HG02840 (cell line): ENCODE measurements at regions not wholly inside any gene's neighbourhood (a gene's known extent, or its start where the extent isn't known, plus 50 kb on each side); places are given as distances from the start of the nearest gene placed in this dataset.

Experiments
- ATAC-seq: cut with Tn5 transposase; IDR thresholded peaks from one replicate; pipeline ENCODE4 v1.9.1; 2021; ENCODE audit warnings: mild to moderate bottlenecking, moderate library complexity, moderate number of reproducible peaks; ENCODE audit not compliant: unreplicated experiment, low FRiP score

DNA sequence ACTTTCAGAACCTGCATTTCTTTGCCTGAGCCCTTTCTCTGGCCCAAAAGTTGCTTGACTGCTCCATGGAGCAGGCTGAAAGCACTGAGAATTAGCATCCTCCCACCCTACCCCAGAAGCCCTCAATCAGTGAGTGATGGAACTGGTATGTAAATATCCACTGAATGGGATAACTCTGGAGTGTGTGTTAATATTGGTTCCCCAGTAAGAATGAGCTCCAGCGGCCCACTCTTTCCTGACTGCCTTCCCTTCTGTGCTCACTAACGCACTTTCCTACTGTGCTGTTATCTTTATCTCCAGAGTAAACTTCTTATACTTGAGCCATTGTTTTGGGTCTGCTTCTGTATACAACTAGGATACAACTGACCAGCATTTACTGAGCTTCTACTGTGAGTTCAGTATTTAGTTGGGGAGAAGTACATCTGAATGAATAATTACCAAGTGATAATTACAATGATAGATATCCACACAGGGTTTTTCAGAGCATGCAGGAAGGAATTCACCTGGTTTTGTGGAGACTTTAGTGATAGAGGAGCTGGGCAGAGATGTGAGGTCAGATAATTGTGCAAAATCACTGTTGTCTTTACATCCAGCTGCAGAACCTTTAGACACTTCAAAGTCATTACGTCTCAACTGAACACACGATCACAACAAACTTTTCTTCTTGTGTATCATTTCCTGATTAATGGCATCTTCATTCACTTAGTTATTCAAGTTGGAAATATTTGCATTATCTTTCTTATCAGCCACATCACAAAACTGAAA is 149.2 kb upstream of the BTG1 start:
- ATAC-seq = no peak

DNA sequence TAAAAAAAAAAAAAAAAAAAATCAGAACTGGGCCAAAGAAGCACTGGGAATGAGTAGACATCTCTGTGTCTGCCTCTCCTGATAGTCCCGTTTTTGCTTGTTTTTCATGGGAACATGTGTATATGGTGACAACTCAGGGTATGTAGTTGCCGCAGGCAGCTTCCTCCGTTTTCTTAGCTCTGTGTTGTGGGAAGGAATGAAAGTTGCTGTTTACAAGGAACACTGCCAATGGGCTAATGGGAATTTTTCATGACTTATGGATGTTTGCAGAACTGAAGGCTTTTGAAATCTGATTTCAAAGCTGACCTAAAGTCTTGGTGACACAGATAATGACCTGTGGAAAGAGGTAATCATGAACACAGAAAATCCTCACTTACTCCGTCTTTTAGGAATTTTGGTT is 146.4 kb upstream of the BTG1 start:
- no peak for ATAC-seq

DNA sequence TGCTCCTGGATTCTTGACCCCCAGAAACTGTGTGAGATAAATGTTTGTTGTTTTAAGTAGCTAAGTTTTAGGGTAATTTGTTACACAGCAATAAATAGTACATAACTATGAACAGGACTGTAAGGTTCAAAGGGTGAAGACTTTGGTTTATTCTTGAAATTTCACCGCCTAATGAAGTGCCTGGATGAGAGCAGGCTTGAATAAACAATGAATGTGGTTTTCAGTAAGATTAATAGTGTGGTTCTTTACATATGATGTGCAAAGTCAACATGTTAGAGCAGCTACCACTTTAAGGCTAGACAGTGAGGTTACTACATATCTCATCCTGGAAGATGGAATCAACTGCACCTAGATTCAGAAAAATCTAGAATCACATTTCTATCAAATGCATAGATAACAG is 145.2 kb upstream of the BTG1 start:
- no peak for ATAC-seq

DNA sequence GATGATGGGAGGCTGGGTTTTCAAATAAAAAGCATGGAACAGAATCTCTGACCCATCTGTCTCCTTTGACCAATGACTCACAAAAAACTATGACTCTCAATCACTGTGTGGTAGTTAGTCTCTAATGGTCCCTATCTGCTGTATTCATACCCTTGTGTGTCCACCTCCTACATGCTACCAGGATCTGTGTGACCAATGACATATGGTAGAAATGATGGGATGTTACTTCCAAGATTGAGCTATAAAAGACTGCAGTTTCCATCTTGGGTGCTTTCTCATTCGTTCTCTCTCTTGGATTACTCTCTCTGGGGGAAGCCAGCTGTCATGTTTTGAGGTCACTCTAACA is 144.7 kb upstream of the BTG1 start:
- no peak for ATAC-seq

DNA sequence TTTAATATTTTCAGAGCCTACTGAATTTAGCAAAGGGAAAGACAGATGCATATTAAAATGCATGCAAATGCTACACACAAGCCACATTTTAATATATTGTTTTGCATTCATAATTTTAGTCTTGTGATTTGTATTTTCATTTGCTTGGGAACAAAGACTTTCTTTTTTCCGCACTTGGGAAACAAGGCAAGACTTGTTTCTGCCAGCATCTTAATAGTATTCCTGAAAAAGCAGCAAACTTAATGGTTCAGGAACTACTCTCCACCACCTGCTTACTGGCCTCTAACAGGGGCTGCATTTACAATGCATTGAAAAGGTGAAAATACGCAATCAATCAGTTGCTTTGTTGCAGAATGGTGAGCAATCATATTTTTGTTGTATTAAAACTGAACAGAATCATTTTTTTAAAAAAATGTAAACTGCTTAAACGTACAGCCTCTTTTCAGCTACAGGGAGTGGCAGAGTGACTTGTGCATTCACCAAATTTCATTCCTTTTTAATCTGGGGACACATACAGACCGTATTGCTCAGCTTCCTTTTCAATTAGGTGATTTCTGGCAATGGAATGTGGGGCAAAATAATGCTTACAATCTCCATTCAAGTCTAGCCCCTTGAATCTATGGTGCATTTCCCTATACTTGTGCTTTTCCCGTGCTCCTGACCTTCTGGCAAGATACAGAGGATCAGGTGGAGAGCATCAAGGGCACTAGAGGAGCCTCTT is 144.1 kb upstream of the BTG1 start:
- no peak for ATAC-seq

DNA sequence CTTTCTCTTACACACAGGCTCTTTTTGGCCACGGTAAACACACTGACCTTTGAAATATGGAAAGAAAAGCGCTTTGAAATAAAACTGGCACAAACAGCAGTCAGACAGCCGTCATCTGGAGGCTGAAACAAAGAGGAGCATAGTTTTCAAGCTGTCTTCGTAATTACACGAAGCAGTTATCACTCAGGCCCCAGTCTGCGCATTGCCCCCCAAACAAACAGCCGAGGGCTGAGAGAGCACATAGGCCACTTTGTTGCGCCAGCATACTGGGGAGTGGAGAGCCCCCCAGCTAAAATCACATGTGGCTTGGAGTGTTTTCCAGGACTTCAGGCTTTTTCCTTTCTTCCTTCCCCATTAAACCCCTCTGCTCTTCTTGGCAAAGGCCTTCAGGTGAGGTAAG is 142.9 kb upstream of the BTG1 start:
- no peak for ATAC-seq

DNA sequence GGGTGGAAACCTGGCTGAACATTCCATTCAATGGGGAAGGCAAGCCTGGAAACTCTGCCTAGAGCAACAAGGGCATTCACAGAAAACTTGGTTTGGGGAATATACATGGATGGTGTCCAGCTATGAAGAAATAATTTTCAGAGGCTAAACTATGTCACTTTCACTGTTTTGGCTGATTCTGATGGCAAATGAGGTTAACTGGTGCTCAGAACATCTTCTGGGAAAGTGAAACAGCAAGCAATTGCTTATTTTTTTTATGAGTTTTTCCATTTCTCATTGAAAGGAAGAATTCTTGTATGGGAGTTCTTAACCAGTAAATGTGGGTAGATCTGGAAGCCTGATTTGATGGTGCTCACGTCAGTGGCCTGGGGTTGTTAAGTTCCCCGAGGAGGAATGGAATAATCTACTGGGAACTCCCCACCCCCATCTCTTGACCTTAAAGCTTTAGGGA is 132.8 kb upstream of the BTG1 start:
- ATAC-seq = no peak

DNA sequence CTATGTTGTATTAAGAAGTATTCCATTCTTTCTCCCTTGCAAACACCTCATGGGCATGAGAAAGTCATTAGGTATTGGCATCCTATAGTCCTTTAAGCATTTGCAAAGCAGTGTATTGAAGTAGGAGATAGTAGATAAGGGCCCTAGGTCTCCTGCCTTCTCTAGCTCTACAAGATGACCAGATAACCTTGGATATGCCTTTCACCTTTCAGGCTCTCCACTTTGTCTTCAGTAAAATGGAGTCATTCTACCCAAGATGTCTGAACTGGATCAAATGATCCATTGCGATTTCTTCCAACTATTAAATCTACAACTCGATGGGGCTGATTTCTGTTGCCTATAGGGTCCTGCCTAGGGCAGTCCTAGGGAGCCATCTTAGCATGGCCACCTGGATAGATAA is 132.1 kb upstream of the BTG1 start:
- ATAC-seq = no peak

DNA sequence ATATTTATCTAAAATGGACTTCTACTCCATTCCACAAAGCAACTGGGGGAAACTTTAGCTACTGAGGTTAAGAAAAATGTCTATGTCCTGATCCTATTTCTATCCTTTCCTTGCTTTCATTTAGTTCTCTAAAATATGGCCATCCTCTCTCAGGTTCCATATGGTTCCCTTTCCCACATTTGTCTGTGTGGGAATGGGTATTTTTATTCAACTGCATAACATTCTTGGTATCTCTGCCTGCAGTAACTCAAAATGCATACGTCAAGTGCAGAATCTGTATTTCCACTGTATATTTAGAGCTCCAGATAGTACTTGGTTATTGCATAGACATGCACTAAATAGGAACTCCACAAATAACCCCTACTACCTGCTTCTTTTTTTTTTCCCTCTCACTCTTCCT is 130.6 kb upstream of the BTG1 start:
- ATAC-seq = no peak

DNA sequence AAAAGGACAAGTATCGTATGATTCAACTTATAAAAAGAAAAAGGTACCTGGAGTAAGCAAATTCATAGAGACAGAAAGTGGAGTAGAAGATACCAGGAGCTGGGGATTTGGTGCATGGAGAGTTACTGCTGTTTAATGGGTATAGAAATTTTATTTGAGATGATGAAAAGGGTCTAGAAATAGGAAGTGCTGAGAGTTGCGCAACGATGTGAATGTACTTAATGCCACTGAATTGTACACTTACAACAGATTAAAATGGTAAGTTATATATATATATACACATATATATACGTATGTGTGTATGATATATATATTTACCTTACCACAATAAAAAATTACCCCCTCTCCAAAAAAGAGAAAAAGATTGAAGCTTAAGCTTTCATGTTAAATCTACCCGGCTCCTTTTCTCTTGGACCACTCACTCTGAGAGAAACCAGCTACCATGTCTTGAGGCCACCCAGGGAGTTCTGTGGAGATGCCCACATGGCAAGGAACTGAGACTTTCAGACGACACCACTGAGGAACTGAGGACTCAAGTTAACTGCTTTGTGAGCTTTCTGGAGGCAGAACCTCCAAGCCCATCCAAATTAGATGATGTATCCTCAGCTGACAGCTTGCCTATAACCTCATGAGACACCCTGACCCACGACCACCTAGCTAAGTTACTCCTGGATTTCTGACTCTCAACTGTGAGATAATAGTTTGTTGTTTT is 130.0 kb upstream of the BTG1 start:
- ATAC-seq = no peak

DNA sequence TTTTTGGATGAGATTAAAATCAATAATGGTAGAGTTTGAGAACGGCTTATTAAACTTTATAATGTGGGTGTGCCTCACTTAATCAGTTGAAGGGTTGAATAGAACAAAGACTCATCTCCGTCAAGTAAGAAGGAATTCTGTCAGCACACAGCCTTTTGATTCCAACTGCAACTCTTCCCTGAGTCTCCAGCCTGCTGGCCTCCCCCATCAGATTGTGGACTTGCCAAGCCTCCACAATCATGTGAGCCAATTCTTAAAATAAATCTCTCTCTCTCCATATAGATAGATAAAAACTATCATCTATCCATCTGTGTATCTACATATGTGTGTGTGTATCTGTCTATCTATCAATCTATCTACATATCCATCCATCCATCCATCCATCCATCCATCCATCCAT is 127.4 kb upstream of the BTG1 start:
- no peak for ATAC-seq

DNA sequence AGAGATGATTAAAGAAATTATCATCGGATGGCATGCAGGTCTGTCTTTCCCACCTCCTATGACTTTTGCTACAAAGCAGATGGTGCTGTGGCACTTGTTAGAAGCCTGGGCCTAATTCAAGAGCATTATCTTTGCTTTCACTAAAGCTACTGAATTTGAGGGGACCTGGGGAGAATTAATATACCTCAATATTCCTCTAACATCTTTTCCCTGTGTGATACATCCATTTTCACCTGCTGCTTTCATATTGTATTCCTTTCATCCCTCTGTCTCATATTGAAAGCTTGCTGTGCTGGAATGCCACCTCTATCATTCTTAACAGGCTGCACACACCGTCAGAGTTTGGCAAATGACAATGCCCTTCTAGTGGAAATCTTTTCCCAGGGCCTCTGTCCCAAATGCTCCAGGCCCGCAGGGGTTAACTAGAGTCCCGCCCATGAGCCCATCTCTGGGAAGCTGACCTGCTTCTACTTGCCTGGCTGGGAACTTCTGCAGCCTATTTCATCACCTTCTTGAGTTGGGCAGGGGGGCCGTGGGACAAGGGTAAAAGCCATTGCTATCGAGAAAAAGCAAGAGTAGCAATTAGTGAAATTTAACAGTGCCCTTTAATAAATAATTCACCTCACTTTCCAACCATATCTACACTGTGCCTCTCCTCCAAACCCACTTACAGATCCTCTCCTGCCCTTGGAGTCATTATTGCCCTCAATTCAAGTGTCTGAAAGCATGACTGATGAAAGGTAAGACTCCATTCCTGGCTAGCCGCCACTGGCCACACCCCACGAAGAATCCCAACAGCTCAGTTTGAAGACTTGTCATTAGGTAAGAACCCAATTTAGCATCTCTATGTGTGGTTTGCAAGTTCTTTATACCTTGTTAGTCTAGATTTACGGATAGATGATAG is 126.7 kb upstream of the BTG1 start:
- no peak for ATAC-seq

DNA sequence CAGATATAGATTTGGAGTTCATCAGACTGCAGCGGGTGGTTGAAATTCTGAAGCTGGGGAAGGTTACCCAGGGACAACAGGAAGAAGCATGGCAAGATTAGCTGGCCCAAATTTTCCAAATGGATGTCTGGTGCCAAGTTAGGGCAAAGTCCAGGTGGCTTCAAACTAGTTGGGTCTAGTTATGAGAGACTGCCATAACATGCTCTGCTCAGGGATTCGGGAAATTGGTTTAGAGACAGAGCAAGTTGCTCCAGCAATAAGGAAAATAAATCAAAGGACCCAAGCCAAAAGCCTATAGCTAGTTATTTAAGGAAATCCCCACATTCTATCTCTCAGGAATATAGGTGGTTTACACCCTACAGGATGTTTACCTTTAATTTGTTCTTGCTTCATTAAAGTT is 125.7 kb upstream of the BTG1 start:
- ATAC-seq = no peak

DNA sequence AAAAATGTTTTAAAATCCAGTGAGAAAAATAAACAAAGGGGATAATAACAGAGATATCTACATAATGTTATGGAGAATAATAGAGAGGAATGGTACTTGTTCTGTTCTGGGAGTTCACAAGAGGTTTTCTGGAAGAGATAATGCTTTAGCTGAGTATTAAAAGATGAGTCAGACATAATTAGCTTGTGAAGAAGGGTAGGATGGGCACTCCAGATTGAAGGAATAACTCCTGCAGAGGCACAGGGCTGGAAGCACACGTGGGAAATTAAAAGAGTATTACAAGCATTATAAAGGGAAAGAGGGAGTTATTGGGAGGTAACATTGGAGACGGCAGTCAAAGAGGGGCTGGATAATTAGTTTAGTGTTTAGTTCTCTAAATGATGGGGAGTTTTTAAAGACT is 124.9 kb upstream of the BTG1 start:
- ATAC-seq = no peak

DNA sequence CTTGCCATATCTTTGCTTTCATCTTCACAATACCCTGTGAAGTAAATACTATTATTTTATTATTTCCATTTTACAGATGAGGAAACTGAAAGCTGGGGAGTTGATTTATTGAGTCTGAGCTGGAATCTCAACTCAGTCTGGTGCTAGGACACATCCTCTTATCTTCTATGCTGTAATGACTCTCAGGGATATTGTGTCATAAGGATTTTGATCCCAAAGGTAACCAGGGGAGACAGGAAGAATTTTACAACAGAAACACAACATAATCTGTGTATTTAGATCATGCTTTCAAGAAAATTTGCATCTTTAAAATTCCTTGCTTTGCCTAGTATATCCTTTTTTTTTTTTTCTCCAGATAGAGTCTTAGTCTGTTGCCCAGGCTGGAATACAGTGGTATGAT is 123.3 kb upstream of the BTG1 start:
- ATAC-seq = no peak

DNA sequence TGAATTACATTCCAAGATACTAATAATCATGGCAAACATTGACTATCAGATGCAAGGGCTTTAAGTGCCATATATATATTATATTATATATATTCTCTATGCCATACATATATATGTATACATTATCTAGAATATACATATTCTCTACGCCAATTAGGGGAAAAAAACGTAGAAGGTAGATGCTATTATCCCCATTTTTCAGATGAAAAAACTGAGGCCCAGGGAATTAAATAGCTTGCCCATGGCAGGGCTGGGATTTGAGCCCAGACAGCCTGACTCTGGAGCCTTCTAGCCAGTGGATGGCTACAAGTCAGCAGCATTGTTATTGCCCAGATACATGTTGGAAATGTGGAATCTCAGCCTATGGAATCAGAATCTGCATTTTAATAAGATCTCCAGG is 116.0 kb upstream of the BTG1 start:
- ATAC-seq = no peak

DNA sequence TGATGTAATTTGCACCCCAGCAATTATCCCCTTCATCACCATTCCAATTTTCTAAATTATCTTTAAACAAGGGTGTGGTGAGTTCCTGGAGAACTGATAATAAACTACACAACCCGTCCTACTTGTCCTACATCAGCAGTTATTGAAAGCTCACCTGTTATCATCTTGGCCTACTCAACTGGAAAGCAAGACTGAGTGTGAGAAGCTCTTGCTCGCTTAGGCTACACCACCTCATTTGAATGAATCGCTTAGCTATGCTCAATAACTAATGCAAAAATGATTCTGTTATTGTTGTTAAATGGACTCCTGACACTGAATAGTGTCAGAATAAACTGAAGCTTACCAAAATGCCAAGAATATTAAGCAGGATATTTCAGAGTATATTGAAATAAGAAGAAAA is 115.4 kb upstream of the BTG1 start:
- no peak for ATAC-seq

DNA sequence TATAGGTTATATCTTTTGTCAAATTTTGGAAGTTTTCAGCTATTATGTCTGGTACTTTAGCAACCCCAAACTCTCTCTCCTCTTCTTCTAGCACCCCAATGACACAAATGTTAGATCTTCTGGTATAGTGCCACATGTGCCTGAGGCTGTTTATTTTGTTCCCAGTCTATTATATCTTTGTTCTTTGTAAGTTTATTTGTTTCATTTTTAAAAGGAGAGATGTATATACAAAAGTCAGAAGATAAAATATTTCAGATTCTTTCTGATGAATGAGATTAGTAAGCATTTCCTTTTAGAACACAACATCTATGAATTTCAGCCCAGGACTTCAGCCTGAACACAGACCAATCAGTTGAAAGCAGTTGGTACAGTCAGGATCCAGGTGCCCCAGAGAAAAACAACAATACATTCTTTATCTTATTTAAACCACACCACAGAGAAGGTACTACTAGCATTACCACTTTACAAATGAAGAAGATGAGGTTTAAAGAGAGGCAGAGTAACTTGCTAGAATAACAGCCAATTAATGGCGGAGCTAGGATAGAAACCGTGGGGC is 114.1 kb upstream of the BTG1 start:
- no peak for ATAC-seq

DNA sequence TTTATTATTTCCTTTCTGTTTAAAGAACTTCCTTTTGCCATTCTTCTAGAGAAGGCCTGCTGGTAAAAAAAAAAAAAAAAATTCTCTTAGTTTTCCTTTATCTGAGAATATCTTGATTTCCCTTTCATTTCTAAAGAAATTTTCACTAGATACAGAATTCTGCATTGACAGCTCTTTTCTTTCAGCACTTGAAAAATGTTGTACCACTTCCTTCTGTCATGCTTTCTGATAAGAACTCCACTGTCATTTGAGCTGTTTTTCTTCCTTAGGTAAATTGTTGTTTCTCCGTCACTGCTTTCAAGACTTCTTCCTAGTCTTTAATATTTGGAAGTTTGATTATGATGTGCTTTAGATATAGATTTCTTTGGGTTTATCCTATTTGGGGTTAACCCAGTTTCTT is 113.6 kb upstream of the BTG1 start:
- no peak for ATAC-seq

DNA sequence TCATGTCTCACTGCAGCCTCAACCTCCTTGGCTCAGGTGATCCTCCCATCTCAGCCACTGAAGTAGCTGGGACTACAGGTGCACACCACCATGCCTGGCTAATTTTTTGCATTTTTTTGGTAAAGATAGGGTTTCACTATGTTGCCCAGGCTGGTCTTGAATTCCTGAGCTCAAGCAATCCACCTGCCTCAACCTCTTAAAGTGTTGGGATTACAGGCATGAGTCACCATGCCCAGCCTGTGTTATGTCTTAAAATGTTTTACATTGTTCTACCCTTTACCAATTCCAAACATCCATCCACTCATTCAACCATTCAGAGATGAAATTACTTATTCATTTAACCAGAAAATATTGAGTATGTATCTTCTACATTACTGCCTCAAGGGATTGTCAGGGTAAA is 111.6 kb upstream of the BTG1 start:
- no peak for ATAC-seq
